Adipocyte (in vitro differentiated cells): ENCODE measurements at regions not wholly inside any gene's neighbourhood (a gene's known extent, or its start where the extent isn't known, plus 50 kb on each side); places are given as distances from the start of the nearest gene placed in this dataset.
A peak's percentile ranks its signal among the peaks of the same experiment; 100 is the strongest.

Source experiments
- DNase-seq: peaks from one replicate; pipeline ENCODE4 v3.0.0-alpha.2; 2015; ENCODE audit warnings: low read depth
- H3K27me3 ChIP-seq: replicated peaks from 2 replicates; pipeline ENCODE4 v1.7.0; 2013; ENCODE audit warnings: mild to moderate bottlenecking, low read length, moderate library complexity; ENCODE audit not compliant: control insufficient read depth, insufficient read depth
- H3K36me3 ChIP-seq: 2 replicates; pipeline ENCODE4 v1.7.0; 2013; ENCODE audit warnings: low read length, mild to moderate bottlenecking, moderate library complexity; ENCODE audit not compliant: control insufficient read depth, insufficient read depth, severe bottlenecking
- H3K4me1 ChIP-seq: 2 replicates; pipeline ENCODE4 v1.7.0; 2013; ENCODE audit warnings: mild to moderate bottlenecking, low read length, moderate library complexity; ENCODE audit not compliant: control insufficient read depth, insufficient read depth
- H3K4me3 ChIP-seq: 2 replicates; pipeline ENCODE4 v1.7.0; 2013; ENCODE audit warnings: mild to moderate bottlenecking, low read length, moderate library complexity
- H3K9ac ChIP-seq: 2 replicates; pipeline ENCODE4 v1.7.0; 2013; ENCODE audit warnings: mild to moderate bottlenecking, low read length, moderate library complexity
- H3K9me3 ChIP-seq: 2 replicates; pipeline ENCODE4 v1.7.0; 2013; ENCODE audit warnings: mild to moderate bottlenecking, low read length, moderate library complexity; ENCODE audit not compliant: control insufficient read depth

GRCh38 chr6:18784794-18785193 is 397.6 kb downstream of the RNF144B start:
- H3K9ac ChIP-seq: no peak overlapping the region

GRCh38 chr6:18785810-18786490 is 398.8 kb downstream of the RNF144B start:
- Histone ChIP-seq H3K9me3 (peaks cover 18% of the 10 kb centered on the region), H3K4me1 (no peaks in the 10 kb centered on the region), H3K27me3 (no peaks in the 10 kb centered on the region), H3K36me3 (no peaks in the 10 kb centered on the region), H3K9ac (no peak overlapping the region), H3K4me3 (no peak overlapping the region)
- no peak for DNase-seq

More at GRCh38 chr6:18784794-18785193, 397.6 kb downstream of the RNF144B start:
- no peak for DNase-seq
- H3K4me3 ChIP-seq: no peak overlapping the region
- H3K36me3 ChIP-seq: no peaks in the 10 kb centered on the region
- H3K9me3 ChIP-seq: peaks cover 18% of the 10 kb centered on the region
- H3K27me3 ChIP-seq: no peaks in the 10 kb centered on the region
- no peaks in the 10 kb centered on the region for H3K4me1 ChIP-seq

- no peak for DNase-seq
- Histone ChIP-seq H3K9me3 (no peaks in the 10 kb centered on the region), H3K36me3 (no peaks in the 10 kb centered on the region), H3K4me3 (no peak overlapping the region), H3K4me1 (no peaks in the 10 kb centered on the region), H3K27me3 (no peaks in the 10 kb centered on the region), H3K9ac (no peak overlapping the region)
These were observed 405.7 kb downstream of the RNF144B start for GRCh38 chr6:18792866-18793265.

GRCh38 chr6:18795726-18796125 is 408.6 kb downstream of the RNF144B start:
- no peaks in the 10 kb centered on the region for H3K4me1 ChIP-seq
- no peak overlapping the region for H3K4me3 ChIP-seq
- H3K9me3 ChIP-seq: no peaks in the 10 kb centered on the region
- H3K27me3 ChIP-seq: no peaks in the 10 kb centered on the region
- H3K9ac ChIP-seq: no peak overlapping the region
- DNase-seq: no peak
- H3K36me3 ChIP-seq: no peaks in the 10 kb centered on the region

- Histone ChIP-seq H3K4me1 (no peaks in the 10 kb centered on the region), H3K36me3 (no peaks in the 10 kb centered on the region), H3K4me3 (no peak overlapping the region), H3K9ac (no peak overlapping the region), H3K9me3 (peaks cover 51% of the 10 kb centered on the region), H3K27me3 (no peaks in the 10 kb centered on the region)
- no peak for DNase-seq
These were observed 433.6 kb downstream of the RNF144B start for GRCh38 chr6:18820725-18821124.

GRCh38 chr6:18823782-18824386 is 436.7 kb downstream of the RNF144B start:
- peak; percentile 3 for DNase-seq
- Histone ChIP-seq H3K4me3 (no peak overlapping the region), H3K27me3 (no peaks in the 10 kb centered on the region), H3K9me3 (peaks cover 49% of the 10 kb centered on the region), H3K9ac (no peak overlapping the region), H3K4me1 (no peaks in the 10 kb centered on the region), H3K36me3 (no peaks in the 10 kb centered on the region)

GRCh38 chr6:18829272-18829870 is 442.2 kb downstream of the RNF144B start:
- Histone ChIP-seq H3K4me1 (no peaks in the 10 kb centered on the region), H3K27me3 (no peaks in the 10 kb centered on the region), H3K36me3 (no peaks in the 10 kb centered on the region), H3K4me3 (no peak overlapping the region), H3K9ac (no peak overlapping the region), H3K9me3 (peaks cover 22% of the 10 kb centered on the region)
- DNase-seq: no peak

- Histone ChIP-seq H3K4me1 (no peaks in the 10 kb centered on the region), H3K9ac (no peak overlapping the region), H3K36me3 (no peaks in the 10 kb centered on the region), H3K9me3 (peaks cover 6% of the 10 kb centered on the region), H3K27me3 (no peaks in the 10 kb centered on the region), H3K4me3 (no peak overlapping the region)
- no peak for DNase-seq
These were observed 448.8 kb downstream of the RNF144B start for GRCh38 chr6:18835976-18836375.

GRCh38 chr6:18837013-18837412 is 449.9 kb downstream of the RNF144B start:
- Histone ChIP-seq H3K9me3 (peaks cover 6% of the 10 kb centered on the region), H3K4me1 (no peaks in the 10 kb centered on the region), H3K36me3 (no peaks in the 10 kb centered on the region), H3K27me3 (no peaks in the 10 kb centered on the region), H3K4me3 (no peak overlapping the region), H3K9ac (no peak overlapping the region)
- no peak for DNase-seq

GRCh38 chr6:18842534-18842933 is 455.4 kb downstream of the RNF144B start:
- no peaks in the 10 kb centered on the region for H3K27me3 ChIP-seq
- H3K9ac ChIP-seq: no peak overlapping the region
- no peak for DNase-seq
- no peak overlapping the region for H3K4me3 ChIP-seq
- no peaks in the 10 kb centered on the region for H3K36me3 ChIP-seq
- no peaks in the 10 kb centered on the region for H3K4me1 ChIP-seq
- H3K9me3 ChIP-seq: no peaks in the 10 kb centered on the region

- no peaks in the 10 kb centered on the region for H3K9me3 ChIP-seq
- no peak for DNase-seq
- no peak overlapping the region for H3K4me3 ChIP-seq
- H3K9ac ChIP-seq: no peak overlapping the region
- H3K27me3 ChIP-seq: no peaks in the 10 kb centered on the region
- H3K4me1 ChIP-seq: no peaks in the 10 kb centered on the region
- H3K36me3 ChIP-seq: no peaks in the 10 kb centered on the region
These were observed 458.7 kb downstream of the RNF144B start for GRCh38 chr6:18845896-18846295.
